ENCODE measurements at regions not wholly inside any gene's neighbourhood (a gene's known extent, or its start where the extent isn't known, plus 50 kb on each side); places are given as distances from the start of the nearest gene placed in this dataset.

DNA sequence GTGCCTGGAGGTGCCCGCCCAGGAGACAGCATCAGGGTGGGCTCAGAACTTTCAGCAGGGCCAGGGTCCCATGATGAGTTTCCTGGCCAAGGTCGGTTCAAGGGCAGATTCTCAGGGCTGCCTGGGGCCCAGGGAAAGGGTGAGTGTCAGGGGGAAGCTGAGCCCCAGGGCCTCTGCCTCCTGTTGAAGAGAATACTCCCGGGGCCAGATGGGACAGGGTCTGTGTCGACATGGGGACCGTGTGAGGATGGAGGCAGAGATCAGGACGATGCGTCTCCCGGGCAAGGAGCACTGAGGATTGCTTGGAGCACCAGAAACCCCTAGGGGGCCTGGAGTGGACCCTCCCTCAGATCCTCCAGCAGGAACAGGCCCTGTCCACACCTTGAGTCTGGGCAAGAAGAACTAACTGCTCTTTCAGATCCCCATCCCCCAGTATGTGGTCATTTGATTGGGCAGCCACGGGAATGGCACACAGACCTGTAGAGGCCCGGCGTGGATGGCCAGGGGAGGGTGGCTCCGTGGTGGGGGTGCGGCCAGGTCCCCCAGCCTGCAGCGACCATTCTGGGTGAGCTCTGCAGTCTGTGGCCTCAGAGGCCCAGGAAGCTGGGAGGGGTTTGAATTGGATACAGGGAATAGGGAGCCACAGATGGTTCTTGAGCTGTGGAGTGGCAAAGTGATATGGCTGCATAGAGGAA, 1078.7 kb downstream of the BRD1 start:
- Histone ChIP-seq H3K27me3 (no peaks in the 10 kb centered on the region), H3K4me1 (ENCODE audit: insufficient read depth) (no peaks in the 10 kb centered on the region), H3K9me3 (no peaks in the 10 kb centered on the region), H3K27ac (no peak overlapping the region), H3K36me3 (no peaks in the 10 kb centered on the region), H3K4me3 (no peak overlapping the region)
- WGBS, 3 donors: 84 to 92% (median 86%) methylated on average over 14 of the region's 14 CpGs
- DNase-seq: no peak
- intact Hi-C loops (cut with DNase I): no loop called here
- TF ChIP-seq EP300 (IDR thresholded peaks at IDR 0.05) (no peak), POLR2A (IDR thresholded peaks at IDR 0.05) (no peak)
- TF ChIP-seq, protein P1, sequence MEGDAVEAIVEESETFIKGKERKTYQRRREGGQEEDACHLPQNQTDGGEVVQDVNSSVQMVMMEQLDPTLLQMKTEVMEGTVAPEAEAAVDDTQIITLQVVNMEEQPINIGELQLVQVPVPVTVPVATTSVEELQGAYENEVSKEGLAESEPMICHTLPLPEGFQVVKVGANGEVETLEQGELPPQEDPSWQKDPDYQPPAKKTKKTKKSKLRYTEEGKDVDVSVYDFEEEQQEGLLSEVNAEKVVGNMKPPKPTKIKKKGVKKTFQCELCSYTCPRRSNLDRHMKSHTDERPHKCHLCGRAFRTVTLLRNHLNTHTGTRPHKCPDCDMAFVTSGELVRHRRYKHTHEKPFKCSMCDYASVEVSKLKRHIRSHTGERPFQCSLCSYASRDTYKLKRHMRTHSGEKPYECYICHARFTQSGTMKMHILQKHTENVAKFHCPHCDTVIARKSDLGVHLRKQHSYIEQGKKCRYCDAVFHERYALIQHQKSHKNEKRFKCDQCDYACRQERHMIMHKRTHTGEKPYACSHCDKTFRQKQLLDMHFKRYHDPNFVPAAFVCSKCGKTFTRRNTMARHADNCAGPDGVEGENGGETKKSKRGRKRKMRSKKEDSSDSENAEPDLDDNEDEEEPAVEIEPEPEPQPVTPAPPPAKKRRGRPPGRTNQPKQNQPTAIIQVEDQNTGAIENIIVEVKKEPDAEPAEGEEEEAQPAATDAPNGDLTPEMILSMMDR (IDR thresholded peaks at IDR 0.05): no peak

DNA sequence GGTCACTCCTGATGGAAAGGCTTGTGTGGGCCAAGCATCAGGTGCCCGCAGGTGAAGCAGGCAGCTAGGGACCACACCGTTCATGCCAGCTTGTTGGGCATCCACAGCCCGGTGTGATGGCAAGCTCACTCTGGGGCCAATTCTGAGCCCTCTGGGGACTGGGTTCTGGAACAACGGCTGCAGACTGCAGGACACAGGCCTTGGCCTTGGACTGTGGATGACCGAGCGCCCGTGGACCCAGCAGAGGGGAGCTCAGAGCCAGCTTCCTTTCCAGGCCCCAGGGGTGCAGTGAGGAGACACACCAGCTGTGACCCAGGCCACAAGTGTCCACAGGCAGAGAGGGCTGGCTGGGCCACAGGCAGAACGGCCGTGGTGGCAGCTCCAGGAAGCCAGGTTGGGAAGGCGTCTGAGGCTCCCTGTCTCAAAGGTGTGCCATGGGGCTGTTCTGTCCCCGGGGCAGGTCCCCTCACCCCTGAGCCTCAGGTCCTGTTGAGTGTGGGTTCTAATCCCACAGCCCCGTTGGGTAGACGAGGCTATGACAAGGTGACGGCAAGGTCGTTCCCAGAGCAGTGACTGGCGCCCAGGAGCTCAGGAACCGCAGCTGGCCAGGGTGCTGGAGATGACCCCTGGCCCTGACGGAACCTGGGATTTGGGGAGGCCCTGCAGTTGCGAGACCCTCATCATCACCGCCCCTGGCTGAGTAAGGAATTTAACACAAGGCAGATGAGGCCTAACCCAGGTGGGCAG, 1079.4 kb downstream of the BRD1 start:
- no peaks in the 10 kb centered on the region for H3K36me3 ChIP-seq
- 71 to 87% (median 76%) methylated on average over 20 of the region's 20 CpGs for WGBS, 3 donors

DNA sequence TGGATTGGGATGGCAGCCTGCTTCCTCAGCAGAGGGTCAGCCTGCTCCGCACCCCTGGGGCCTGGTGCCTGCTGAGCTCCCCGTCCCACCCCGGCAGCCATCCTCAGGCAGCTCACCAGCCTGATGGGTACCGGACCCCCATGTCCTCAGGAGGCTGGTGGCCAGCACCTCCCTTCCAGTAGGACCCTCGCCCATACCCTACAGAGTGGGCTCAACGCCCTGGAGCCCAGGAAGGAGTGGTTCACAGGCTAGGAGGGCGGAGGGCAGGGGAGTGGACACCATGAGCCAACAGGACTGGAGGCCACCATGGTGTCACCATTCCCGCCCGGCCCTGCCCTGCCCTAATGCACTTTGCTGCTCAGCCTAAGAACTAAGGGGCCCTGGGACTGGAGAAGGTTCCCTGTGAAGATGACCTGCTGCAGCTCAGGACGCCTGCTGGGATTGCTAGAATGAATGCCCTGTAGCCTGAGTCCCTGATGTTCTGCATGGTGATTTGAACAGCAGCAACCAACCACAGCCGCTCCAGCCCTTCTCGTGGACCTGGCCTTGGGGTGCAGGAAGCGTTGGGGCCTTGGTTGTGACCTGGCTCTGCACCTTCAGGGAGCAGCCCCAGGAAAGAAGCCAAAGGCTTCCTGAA, 1080.8 kb downstream of the BRD1 start:
- Histone ChIP-seq H3K27me3 (no peaks in the 10 kb centered on the region), H3K27ac (no peak overlapping the region), H3K9me3 (no peaks in the 10 kb centered on the region), H3K4me3 (no peak overlapping the region), H3K4me1 (ENCODE audit: insufficient read depth) (no peaks in the 10 kb centered on the region), H3K36me3 (no peaks in the 10 kb centered on the region)
- no peak for TF ChIP-seq POLR2A (IDR thresholded peaks at IDR 0.05)
- no peak for TF ChIP-seq EP300 (IDR thresholded peaks at IDR 0.05)
- TF ChIP-seq, protein P1 (IDR thresholded peaks at IDR 0.05): no peak
- no peak for DNase-seq
- intact Hi-C loops (cut with DNase I): no loop called here
- WGBS, 3 donors: 88 to 95% (median 95%) methylated on average over 12 to 13 of the region's 13 CpGs

More for the DNA sequence above, 1079.4 kb downstream of the BRD1 start:
- no peak overlapping the region for H3K27ac ChIP-seq
- no peaks in the 10 kb centered on the region for H3K9me3 ChIP-seq
- TF ChIP-seq EP300 (IDR thresholded peaks at IDR 0.05) (no peak), POLR2A (IDR thresholded peaks at IDR 0.05) (no peak)
- TF ChIP-seq, protein P1 (IDR thresholded peaks at IDR 0.05): no peak
- intact Hi-C loops (cut with DNase I): no loop called here
- H3K4me3 ChIP-seq: no peak overlapping the region
- DNase-seq: no peak
- no peaks in the 10 kb centered on the region for H3K4me1 ChIP-seq (ENCODE audit: insufficient read depth)
- no peaks in the 10 kb centered on the region for H3K27me3 ChIP-seq

DNA sequence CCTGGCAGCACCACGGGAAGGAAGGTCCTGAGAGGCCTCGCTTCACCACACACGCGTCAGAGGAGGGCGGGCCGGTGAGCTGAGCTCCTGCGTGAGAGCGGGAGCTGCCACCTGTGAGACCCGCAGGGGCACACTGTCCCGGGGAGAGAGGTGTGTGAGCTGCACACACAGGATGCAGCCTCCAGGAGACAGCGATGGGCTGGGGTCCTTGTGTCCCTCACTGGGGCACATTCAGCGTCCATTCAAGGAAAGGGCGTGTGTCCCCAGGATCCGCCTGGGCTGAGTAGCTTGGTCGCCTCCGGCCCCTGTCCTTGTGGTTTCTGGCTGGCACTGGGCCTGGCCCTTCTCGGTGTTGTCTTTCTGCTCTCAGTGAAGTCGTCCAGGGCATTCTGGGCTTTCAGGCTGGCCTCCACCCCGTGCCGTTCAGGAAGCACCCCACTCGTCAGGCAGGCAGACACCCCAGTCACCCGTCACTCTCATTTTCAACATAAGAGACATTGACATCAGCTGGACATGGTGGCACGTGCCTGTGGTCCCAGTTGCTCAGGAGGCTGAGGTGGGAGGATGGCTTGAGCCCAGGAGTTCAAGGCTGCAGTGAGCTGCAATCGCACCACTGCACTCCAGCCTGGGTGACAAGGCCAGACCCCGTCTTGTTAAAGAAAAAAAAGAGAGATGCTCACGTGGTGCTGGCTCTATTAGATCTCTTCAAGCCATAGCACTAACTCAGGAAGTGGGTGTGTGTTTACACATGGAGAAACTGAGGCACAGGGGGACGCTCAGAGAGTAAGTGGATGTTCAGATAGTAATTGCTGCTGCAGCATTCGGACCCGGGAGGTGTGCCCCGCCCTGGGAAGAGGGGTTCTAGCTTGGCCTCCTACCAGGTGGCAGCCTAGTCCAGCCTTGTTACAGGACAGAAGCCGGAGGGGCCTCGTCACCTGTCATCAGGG, 1081.6 kb downstream of the BRD1 start:
- no peak overlapping the region for H3K4me3 ChIP-seq
- no peak overlapping the region for H3K27ac ChIP-seq
- no peaks in the 10 kb centered on the region for H3K27me3 ChIP-seq
- intact Hi-C loops (cut with DNase I): no loop called here
- TF ChIP-seq, protein P1 (IDR thresholded peaks at IDR 0.05): no peak
- no peak for TF ChIP-seq POLR2A (IDR thresholded peaks at IDR 0.05)
- no peak for TF ChIP-seq EP300 (IDR thresholded peaks at IDR 0.05)
- H3K9me3 ChIP-seq: no peaks in the 10 kb centered on the region
- 78 to 84% (median 78%) methylated on average over 32 of the region's 32 CpGs for WGBS, 3 donors
- DNase-seq: no peak
- H3K4me1 ChIP-seq (ENCODE audit: insufficient read depth): no peaks in the 10 kb centered on the region
- no peaks in the 10 kb centered on the region for H3K36me3 ChIP-seq
